ENCODE measurements at regions not wholly inside any gene's neighbourhood (a gene's known extent, or its start where the extent isn't known, plus 50 kb on each side); places are given as distances from the start of the nearest gene placed in this dataset.

DNA sequence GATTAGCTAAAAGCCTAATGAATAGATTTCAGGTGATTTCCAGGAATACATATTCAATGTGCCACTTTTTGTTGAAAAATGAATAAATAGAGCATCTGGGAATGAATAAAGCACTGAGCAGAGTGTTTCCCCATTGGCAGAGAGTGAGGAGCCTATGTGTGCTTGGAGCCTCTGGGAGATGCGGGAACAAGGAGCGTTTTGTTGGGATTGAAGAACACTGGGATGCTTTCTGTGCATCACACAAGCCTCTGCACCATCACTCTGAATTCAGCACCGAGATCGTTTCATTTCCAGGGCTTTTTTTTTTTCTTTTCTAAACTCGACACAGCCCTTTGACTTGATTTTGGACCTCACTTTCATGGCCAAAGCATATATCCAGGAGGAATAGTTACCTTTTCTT, 111.4 kb downstream of the BAMBI start:
- no peak overlapping the region for H3K9ac ChIP-seq (ENCODE audit: low read length)
- Mint-ChIP-seq H3K27ac (ENCODE audit: unreplicated experiment) (no peak overlapping the region), H3K36me3 (ENCODE audit: low read depth, unreplicated experiment) (peaks cover 4% of the 10 kb centered on the region), H3K27me3 (ENCODE audit: low read depth, unreplicated experiment) (peaks cover 18% of the 10 kb centered on the region), H3K4me3 (ENCODE audit: unreplicated experiment) (no peak overlapping the region), H3K4me1 (ENCODE audit: low read depth, unreplicated experiment) (peaks cover 6% of the 10 kb centered on the region), H3K9me3 (ENCODE audit: unreplicated experiment) (no peaks in the 10 kb centered on the region)
- H3K36me3 ChIP-seq (ENCODE audit: insufficient read depth, low read length) = no peaks in the 10 kb centered on the region
- H3K4me3 ChIP-seq (ENCODE audit: insufficient read depth, low read depth, low read length) = no peak overlapping the region
- no peak overlapping the region for H2AFZ ChIP-seq (ENCODE audit: low read depth, low read length)
- no peaks in the 10 kb centered on the region for H3K4me1 ChIP-seq (ENCODE audit: insufficient read depth, low read length)
- no peaks in the 10 kb centered on the region for H3K9me3 ChIP-seq (ENCODE audit: insufficient read depth, low read depth, low read length)
- H3K79me2 ChIP-seq (ENCODE audit: insufficient read depth, low read length) = no peaks in the 10 kb centered on the region
- H3K27me3 ChIP-seq (ENCODE audit: insufficient read depth, low read length) = peaks cover 7% of the 10 kb centered on the region
- H3K27ac ChIP-seq (ENCODE audit: low read depth, low read length) = no peak overlapping the region
- H4K20me1 ChIP-seq (ENCODE audit: insufficient read depth, low read length) = no peaks in the 10 kb centered on the region
- FAIRE-seq (no peak), DNase-seq (ENCODE audit: low read depth) (no peak)
- TF ChIP-seq EZH2 (IDR thresholded peaks at IDR 0.05; ENCODE audit: insufficient read depth, low read length) = no peak
- TF ChIP-seq, protein P1, sequence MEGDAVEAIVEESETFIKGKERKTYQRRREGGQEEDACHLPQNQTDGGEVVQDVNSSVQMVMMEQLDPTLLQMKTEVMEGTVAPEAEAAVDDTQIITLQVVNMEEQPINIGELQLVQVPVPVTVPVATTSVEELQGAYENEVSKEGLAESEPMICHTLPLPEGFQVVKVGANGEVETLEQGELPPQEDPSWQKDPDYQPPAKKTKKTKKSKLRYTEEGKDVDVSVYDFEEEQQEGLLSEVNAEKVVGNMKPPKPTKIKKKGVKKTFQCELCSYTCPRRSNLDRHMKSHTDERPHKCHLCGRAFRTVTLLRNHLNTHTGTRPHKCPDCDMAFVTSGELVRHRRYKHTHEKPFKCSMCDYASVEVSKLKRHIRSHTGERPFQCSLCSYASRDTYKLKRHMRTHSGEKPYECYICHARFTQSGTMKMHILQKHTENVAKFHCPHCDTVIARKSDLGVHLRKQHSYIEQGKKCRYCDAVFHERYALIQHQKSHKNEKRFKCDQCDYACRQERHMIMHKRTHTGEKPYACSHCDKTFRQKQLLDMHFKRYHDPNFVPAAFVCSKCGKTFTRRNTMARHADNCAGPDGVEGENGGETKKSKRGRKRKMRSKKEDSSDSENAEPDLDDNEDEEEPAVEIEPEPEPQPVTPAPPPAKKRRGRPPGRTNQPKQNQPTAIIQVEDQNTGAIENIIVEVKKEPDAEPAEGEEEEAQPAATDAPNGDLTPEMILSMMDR (IDR thresholded peaks at IDR 0.05; ENCODE audit: insufficient read depth, low read depth, low read length) = no peak
- no peak overlapping the region for H3K4me2 ChIP-seq (ENCODE audit: low read length)

DNA sequence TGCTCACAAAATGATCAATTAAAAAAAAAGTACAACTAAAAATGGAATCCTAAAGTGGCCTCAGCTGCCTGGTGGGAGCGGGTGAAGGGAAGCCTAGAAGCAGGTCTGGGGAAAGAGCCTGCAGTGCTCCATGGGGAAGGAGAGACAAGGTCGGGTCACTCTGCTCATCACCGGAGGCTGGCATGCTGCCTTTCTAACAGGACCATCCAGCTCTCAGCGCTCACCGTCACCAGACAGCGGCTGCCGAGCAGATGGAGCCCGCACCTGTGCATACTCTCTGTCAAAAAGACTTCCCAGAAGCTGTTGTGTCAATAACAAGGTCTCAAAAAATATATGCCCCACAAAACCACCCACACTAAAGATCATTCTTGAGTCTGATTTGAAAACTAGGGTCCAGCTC, 112.8 kb downstream of the BAMBI start:
- H4K20me1 ChIP-seq (ENCODE audit: insufficient read depth, low read length) = no peaks in the 10 kb centered on the region
- no peak overlapping the region for H3K27ac ChIP-seq (ENCODE audit: low read depth, low read length)
- H3K4me2 ChIP-seq (ENCODE audit: low read length) = no peak overlapping the region
- no peak for TF ChIP-seq EZH2 (IDR thresholded peaks at IDR 0.05; ENCODE audit: insufficient read depth, low read length)
- TF ChIP-seq, protein P1 (IDR thresholded peaks at IDR 0.05; ENCODE audit: insufficient read depth, low read depth, low read length) = no peak
- FAIRE-seq (no peak), DNase-seq (ENCODE audit: low read depth) (no peak)
- no peak overlapping the region for H3K4me3 ChIP-seq (ENCODE audit: insufficient read depth, low read depth, low read length)
- no peak overlapping the region for H3K27ac Mint-ChIP-seq (ENCODE audit: unreplicated experiment)
- H3K4me3 Mint-ChIP-seq (ENCODE audit: unreplicated experiment) = no peak overlapping the region
- peaks cover 19% of the 10 kb centered on the region for H3K27me3 Mint-ChIP-seq (ENCODE audit: low read depth, unreplicated experiment)
- no peaks in the 10 kb centered on the region for H3K36me3 ChIP-seq (ENCODE audit: insufficient read depth, low read length)
- peaks cover 7% of the 10 kb centered on the region for H3K27me3 ChIP-seq (ENCODE audit: insufficient read depth, low read length)
- H2AFZ ChIP-seq (ENCODE audit: low read depth, low read length) = no peak overlapping the region
- no peaks in the 10 kb centered on the region for H3K79me2 ChIP-seq (ENCODE audit: insufficient read depth, low read length)
- peaks cover 4% of the 10 kb centered on the region for H3K36me3 Mint-ChIP-seq (ENCODE audit: low read depth, unreplicated experiment)
- no peaks in the 10 kb centered on the region for H3K9me3 Mint-ChIP-seq (ENCODE audit: unreplicated experiment)
- no peaks in the 10 kb centered on the region for H3K9me3 ChIP-seq (ENCODE audit: insufficient read depth, low read depth, low read length)
- H3K4me1 Mint-ChIP-seq (ENCODE audit: low read depth, unreplicated experiment) = peaks cover under 1% of the 10 kb centered on the region
- no peak overlapping the region for H3K9ac ChIP-seq (ENCODE audit: low read length)
- no peaks in the 10 kb centered on the region for H3K4me1 ChIP-seq (ENCODE audit: insufficient read depth, low read length)

DNA sequence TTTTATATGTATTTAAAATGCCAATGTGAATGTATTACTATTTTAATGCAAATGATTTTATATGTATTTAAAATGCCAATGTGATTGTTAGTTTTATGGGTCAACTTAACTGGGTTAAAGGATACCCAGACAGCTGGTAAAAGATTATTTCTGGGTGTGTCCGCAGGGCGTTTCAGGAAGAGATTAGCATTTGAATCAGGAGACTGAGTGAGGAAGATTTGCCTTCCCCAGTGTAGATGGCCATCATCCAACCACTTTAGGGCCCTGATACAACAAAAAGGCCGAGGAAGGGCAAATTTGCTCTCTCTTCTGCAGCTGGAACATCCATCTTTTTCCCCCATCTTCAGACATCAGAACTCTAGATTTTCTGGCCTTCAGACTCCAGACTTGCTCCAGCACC, 116.2 kb downstream of the BAMBI start:
- Mint-ChIP-seq H3K27me3 (ENCODE audit: low read depth, unreplicated experiment) (peaks cover 15% of the 10 kb centered on the region), H3K27ac (ENCODE audit: unreplicated experiment) (no peak overlapping the region), H3K9me3 (ENCODE audit: unreplicated experiment) (no peaks in the 10 kb centered on the region), H3K36me3 (ENCODE audit: low read depth, unreplicated experiment) (peaks cover 4% of the 10 kb centered on the region), H3K4me3 (ENCODE audit: unreplicated experiment) (no peak overlapping the region), H3K4me1 (ENCODE audit: low read depth, unreplicated experiment) (peaks cover 5% of the 10 kb centered on the region)
- no peak for FAIRE-seq
- no peak overlapping the region for H3K4me2 ChIP-seq (ENCODE audit: low read length)
- H3K9me3 ChIP-seq (ENCODE audit: insufficient read depth, low read depth, low read length) = no peaks in the 10 kb centered on the region
- no peak for TF ChIP-seq EZH2 (IDR thresholded peaks at IDR 0.05; ENCODE audit: insufficient read depth, low read length)
- TF ChIP-seq, protein P1 (IDR thresholded peaks at IDR 0.05; ENCODE audit: insufficient read depth, low read depth, low read length) = no peak
- H3K36me3 ChIP-seq (ENCODE audit: insufficient read depth, low read length) = no peaks in the 10 kb centered on the region
- H3K27me3 ChIP-seq (ENCODE audit: insufficient read depth, low read length) = peaks cover 5% of the 10 kb centered on the region
- no peak for DNase-seq (ENCODE audit: low read depth)
- no peak overlapping the region for H3K9ac ChIP-seq (ENCODE audit: low read length)
- H3K79me2 ChIP-seq (ENCODE audit: insufficient read depth, low read length) = no peaks in the 10 kb centered on the region
- H3K4me3 ChIP-seq (ENCODE audit: insufficient read depth, low read depth, low read length) = no peak overlapping the region
- no peak overlapping the region for H3K27ac ChIP-seq (ENCODE audit: low read depth, low read length)
- no peak overlapping the region for H2AFZ ChIP-seq (ENCODE audit: low read depth, low read length)
- H4K20me1 ChIP-seq (ENCODE audit: insufficient read depth, low read length) = no peaks in the 10 kb centered on the region
- peaks cover 7% of the 10 kb centered on the region for H3K4me1 ChIP-seq (ENCODE audit: insufficient read depth, low read length)
